HepG2 (cell line): ENCODE measurements at regions not wholly inside any gene's neighbourhood (a gene's known extent, or its start where the extent isn't known, plus 50 kb on each side); places are given as distances from the start of the nearest gene placed in this dataset.

Source experiments
- CTCF ChIP-seq: sonication (generic); formaldehyde crosslinking; IDR thresholded peaks from 2 replicates; pipeline ENCODE4 v1.5.0; 2020; ENCODE audit warnings: mild to moderate bottlenecking, missing genetic modification reagents, moderate library complexity
- HNRNPUL1 ChIP-seq: fragments of 200-400 bp; formaldehyde crosslinking; IDR thresholded peaks from 2 replicates; pipeline ENCODE4 v1.6.1; 2017; ENCODE audit warnings: low read depth, mild to moderate bottlenecking, low read length, moderate library complexity
- MXI1 ChIP-seq: IDR thresholded peaks from 3 replicates; pipeline ENCODE4 v1.6.1; 2012; ENCODE audit warnings: low read depth, low read length, inconsistent platforms, borderline replicate concordance
- NCOA2 ChIP-seq: sonication (generic); formaldehyde crosslinking; IDR thresholded peaks from 2 replicates; pipeline ENCODE4 v1.8.0; 2022; ENCODE audit warnings: inconsistent platforms
- SOX6 ChIP-seq, 2 experiments: fragments of 450-650 bp in 1 of 2; sonication (generic) in 1 of 2; formaldehyde crosslinking in 1 of 2; IDR thresholded peaks; 2 replicates each; pipeline versions ENCODE4 v1.4.0 to v1.6.1; 2017 to 2020; ENCODE audit warnings: antibody characterized with exemption in 1 of 2, mild to moderate bottlenecking in 1 of 2, missing genetic modification reagents in 1 of 2
- ZFP1 ChIP-seq: IDR thresholded peaks from 2 replicates; pipeline ENCODE4 v1.6.1; 2016
- ZNF280B ChIP-seq: sonication (generic); formaldehyde crosslinking; IDR thresholded peaks from 2 replicates; pipeline ENCODE4 v1.5.0; 2020; ENCODE audit warnings: missing genetic modification reagents, mild to moderate bottlenecking, borderline replicate concordance
- ZNF703 ChIP-seq: sonication (generic); formaldehyde crosslinking; IDR thresholded peaks from 2 replicates; pipeline ENCODE4 v1.5.1; 2020; ENCODE audit warnings: missing genetic modification reagents, mild to moderate bottlenecking, moderate library complexity, borderline replicate concordance

GRCh38 chr12:132398386-132398991 lies 69.1 kb upstream of the GALNT9 start:
- TF ChIP-seq CTCF (CRISPR knock-in tag): no peak
- TF ChIP-seq NCOA2 (CRISPR knock-in tag): no peak
- TF ChIP-seq MXI1: no peak
- TF ChIP-seq ZNF703 (CRISPR knock-in tag): no peak
- TF ChIP-seq ZNF280B: no peak
- no peak for TF ChIP-seq ZFP1 (CRISPR knock-in tag)
- no peak for TF ChIP-seq SOX6 (IDR thresholded peaks at IDR 0.05)
- TF ChIP-seq SOX6 (CRISPR knock-in tag; IDR thresholded peaks at IDR 0.05): no peak
- no peak for TF ChIP-seq HNRNPUL1
